ENCODE measurements at regions not wholly inside any gene's neighbourhood (a gene's known extent, or its start where the extent isn't known, plus 50 kb on each side); places are given as distances from the start of the nearest gene placed in this dataset.
"Not testable (repeated sequence)": the region's sequence is repeated elsewhere in the genome, so short reads cannot be mapped to it uniquely, and the experiment has no call there.

- Histone ChIP-seq H3K36me3 (no peaks in the 10 kb centered on the region), H3K27ac (no peak overlapping the region), H3K4me3 (no peak overlapping the region), H3K4me1 (peaks cover 6 to 25% (median 19%) of the 10 kb centered on the region in 9 donors), H3K9me3 (peaks cover 0 to 14% (median 0%) of the 10 kb centered on the region in 11 donors), H3K27me3 (no peaks in the 10 kb centered on the region)
- intact Hi-C loops (cut with DNase I), result no loop called here
- 95 to 97% methylated on average over 10 of the region's 10 CpGs for WGBS, 2 donors
- DNase-seq (no peak), ATAC-seq (no peak)
- TF ChIP-seq CTCF (IDR thresholded peaks at IDR 0.05), result no peak
Measured at GRCh38 chr2:43065871-43066270, 160.5 kb downstream of the ZFP36L2 start.

- ATAC-seq, result no peak
- H3K4me3 ChIP-seq, result no peak overlapping the region
- peaks cover 0 to 14% (median 0%) of the 10 kb centered on the region in 11 donors for H3K9me3 ChIP-seq
- no peaks in the 10 kb centered on the region for H3K36me3 ChIP-seq
- TF ChIP-seq CTCF (IDR thresholded peaks at IDR 0.05), result no peak
- peaks cover 0 to 16% (median 11%) of the 10 kb centered on the region in 9 donors for H3K4me1 ChIP-seq
- intact Hi-C loops (cut with DNase I), result no loop called here
- 95 to 96% methylated on average over 3 of the region's 3 CpGs for WGBS, 2 donors
- H3K27ac ChIP-seq, result no peak overlapping the region
- no peaks in the 10 kb centered on the region for H3K27me3 ChIP-seq
- no peak for DNase-seq
Measured at GRCh38 chr2:43065036-43065435, 161.4 kb downstream of the ZFP36L2 start.

- DNase-seq; H3K27ac ChIP-seq; H3K27me3 ChIP-seq; ATAC-seq; H3K36me3 ChIP-seq; H3K4me3 ChIP-seq; intact Hi-C loops (cut with DNase I): not testable (repeated sequence)
- Histone ChIP-seq H3K4me1 (peaks cover 0 to 22% (median 17%) of the 10 kb centered on the region in 9 donors), H3K9me3 (peaks cover 0 to 14% (median 0%) of the 10 kb centered on the region in 11 donors)
- WGBS, 2 donors, result 98% methylated on average over 15 of the region's 32 CpGs; no CpG with 5 or more reads in 1 of the 2 donors
Measured at GRCh38 chr2:43063096-43063495, 163.3 kb downstream of the ZFP36L2 start.

GRCh38 chr2:43062058-43062457 lies 164.3 kb downstream of the ZFP36L2 start:
- Histone ChIP-seq H3K9me3 (peaks cover 0 to 14% (median 0%) of the 10 kb centered on the region in 11 donors), H3K4me3 (no peak overlapping the region), H3K27ac (no peak overlapping the region), H3K36me3 (no peaks in the 10 kb centered on the region), H3K27me3 (no peaks in the 10 kb centered on the region), H3K4me1 (peaks cover 0 to 31% (median 17%) of the 10 kb centered on the region in 9 donors)
- TF ChIP-seq CTCF (IDR thresholded peaks at IDR 0.05), result no peak
- no peak for ATAC-seq
- intact Hi-C loops (cut with DNase I), result no loop called here
- DNase-seq, result no peak

GRCh38 chr2:43060390-43061016 lies 165.9 kb downstream of the ZFP36L2 start:
- DNase-seq (no peak), ATAC-seq (no peak)
- no peak for TF ChIP-seq CTCF (IDR thresholded peaks at IDR 0.05)
- intact Hi-C loops (cut with DNase I), result no loop called here
- Histone ChIP-seq H3K27me3 (no peaks in the 10 kb centered on the region), H3K27ac (no peak overlapping the region), H3K36me3 (no peaks in the 10 kb centered on the region), H3K4me1 (peaks cover 0 to 32% (median 17%) of the 10 kb centered on the region in 9 donors), H3K9me3 (peaks cover 0 to 22% (median 0%) of the 10 kb centered on the region in 11 donors), H3K4me3 (no peak overlapping the region)
- 93 to 96% methylated on average over 3 of the region's 3 CpGs for WGBS, 2 donors

Data from heart right ventricle (tissue), 16 donors.